Fibroblast of the conjunctiva (primary cell): ENCODE measurements at regions not wholly inside any gene's neighbourhood (a gene's known extent, or its start where the extent isn't known, plus 50 kb on each side); places are given as distances from the start of the nearest gene placed in this dataset.

Experiments used
- DNase-seq: peaks from one replicate; pipeline ENCODE4 v3.0.0-alpha.2; 2010; ENCODE audit warnings: low read depth

- DNase-seq: no peak
Measured at GRCh38 chr12:124413915-124414314, 119.0 kb downstream of the RFLNA start.

GRCh38 chr12:124413401-124413800, 118.5 kb downstream of the RFLNA start:
- DNase-seq: no peak

- DNase-seq: no peak
Measured at GRCh38 chr12:124412646-124413015, 117.7 kb downstream of the RFLNA start.

GRCh38 chr12:124411953-124412645, 117.2 kb downstream of the RFLNA start:
- no peak for DNase-seq

- DNase-seq: peak; percentile 72
Measured at GRCh38 chr12:124411281-124411878, 116.5 kb downstream of the RFLNA start.

GRCh38 chr12:124410354-124411175, 115.7 kb downstream of the RFLNA start:
- no peak for DNase-seq

GRCh38 chr12:124408822-124409517, 114.1 kb downstream of the RFLNA start:
- DNase-seq: no peak

GRCh38 chr12:124407074-124407473, 112.2 kb downstream of the RFLNA start:
- DNase-seq: no peak

- no peak for DNase-seq
Measured at GRCh38 chr12:124406043-124406442, 111.2 kb downstream of the RFLNA start.

GRCh38 chr12:124405592-124405991, 110.7 kb downstream of the RFLNA start:
- no peak for DNase-seq

- DNase-seq: no peak
Measured at GRCh38 chr12:124405151-124405550, 110.3 kb downstream of the RFLNA start.

- no peak for DNase-seq
Measured at GRCh38 chr12:124404162-124404784, 109.4 kb downstream of the RFLNA start.

GRCh38 chr12:124403273-124403672, 108.4 kb downstream of the RFLNA start:
- DNase-seq: no peak

- DNase-seq: no peak
Measured at GRCh38 chr12:124402248-124403066, 107.6 kb downstream of the RFLNA start.

- no peak for DNase-seq
Measured at GRCh38 chr12:124401704-124402221, 106.9 kb downstream of the RFLNA start.

- DNase-seq: no peak
Measured at GRCh38 chr12:124400124-124400523, 105.2 kb downstream of the RFLNA start.

GRCh38 chr12:124399622-124400021, 104.7 kb downstream of the RFLNA start:
- DNase-seq: no peak

GRCh38 chr12:124398578-124399227, 103.8 kb downstream of the RFLNA start:
- DNase-seq: no peak

- DNase-seq: no peak
Measured at GRCh38 chr12:124397807-124398577, 103.1 kb downstream of the RFLNA start.

GRCh38 chr12:124397399-124397679, 102.4 kb downstream of the RFLNA start:
- no peak for DNase-seq
